Stimulated activated effector memory CD8-positive, alpha-beta T cell treated with anti-CD3 and anti-CD28 coated beads, Interleukin-12 subunit alpha, Interleukin-12 subunit beta, amount 100 ng/mL, for 72 hours (primary cell): ENCODE measurements at regions not wholly inside any gene's neighbourhood (a gene's known extent, or its start where the extent isn't known, plus 50 kb on each side); places are given as distances from the start of the nearest gene placed in this dataset.

ENCODE experiments used
- ATAC-seq: fragments of 150-1000 bp; cut with Tn5 transposase; 2 replicates; pipeline ENCODE4 v1.10.0; 2021
- DNase-seq, 2 donors: peaks; one replicate each; pipeline ENCODE4 v3.0.0; 2021 to 2022; ENCODE audit warnings: low spot score in 2 of 2
- H3K27ac Mint-ChIP-seq: one replicate; pipeline ENCODE4 v1.8.0; 2022; ENCODE audit warnings: mild to moderate bottlenecking, mixed read lengths
- H3K36me3 Mint-ChIP-seq: one replicate; pipeline ENCODE4 v1.8.0; 2022; ENCODE audit warnings: mild to moderate bottlenecking, mixed read lengths
- H3K4me1 Mint-ChIP-seq: one replicate; pipeline ENCODE4 v1.8.0; 2022; ENCODE audit warnings: mixed read lengths
- H3K4me3 Mint-ChIP-seq: one replicate; pipeline ENCODE4 v1.8.0; 2022; ENCODE audit warnings: mild to moderate bottlenecking, mixed read lengths
- H3K9me3 Mint-ChIP-seq: one replicate; pipeline ENCODE4 v1.8.0; 2022; ENCODE audit warnings: mixed read lengths

GRCh38 chr9:84107081-84107480 lies 126.5 kb downstream of the RMI1 start:
- H3K9me3 Mint-ChIP-seq: no peaks in the 10 kb centered on the region
- ATAC-seq (no peak), DNase-seq (no peak)
- H3K4me1 Mint-ChIP-seq: peaks cover 15% of the 10 kb centered on the region
- H3K27ac Mint-ChIP-seq: no peak overlapping the region
- no peak overlapping the region for H3K4me3 Mint-ChIP-seq
- no peaks in the 10 kb centered on the region for H3K36me3 Mint-ChIP-seq

GRCh38 chr9:84107995-84108394 lies 127.4 kb downstream of the RMI1 start:
- no peak overlapping the region for H3K4me3 Mint-ChIP-seq
- no peak overlapping the region for H3K27ac Mint-ChIP-seq
- H3K9me3 Mint-ChIP-seq: no peaks in the 10 kb centered on the region
- peaks cover 15% of the 10 kb centered on the region for H3K4me1 Mint-ChIP-seq
- ATAC-seq (no peak), DNase-seq (no peak)
- H3K36me3 Mint-ChIP-seq: no peaks in the 10 kb centered on the region

- H3K36me3 Mint-ChIP-seq: no peaks in the 10 kb centered on the region
- DNase-seq (no peak), ATAC-seq (no peak)
- peaks cover 15% of the 10 kb centered on the region for H3K4me1 Mint-ChIP-seq
- H3K9me3 Mint-ChIP-seq: peaks cover 3% of the 10 kb centered on the region
- no peak overlapping the region for H3K27ac Mint-ChIP-seq
- no peak overlapping the region for H3K4me3 Mint-ChIP-seq
These were observed 131.1 kb downstream of the RMI1 start for GRCh38 chr9:84111726-84112125.

DNA sequence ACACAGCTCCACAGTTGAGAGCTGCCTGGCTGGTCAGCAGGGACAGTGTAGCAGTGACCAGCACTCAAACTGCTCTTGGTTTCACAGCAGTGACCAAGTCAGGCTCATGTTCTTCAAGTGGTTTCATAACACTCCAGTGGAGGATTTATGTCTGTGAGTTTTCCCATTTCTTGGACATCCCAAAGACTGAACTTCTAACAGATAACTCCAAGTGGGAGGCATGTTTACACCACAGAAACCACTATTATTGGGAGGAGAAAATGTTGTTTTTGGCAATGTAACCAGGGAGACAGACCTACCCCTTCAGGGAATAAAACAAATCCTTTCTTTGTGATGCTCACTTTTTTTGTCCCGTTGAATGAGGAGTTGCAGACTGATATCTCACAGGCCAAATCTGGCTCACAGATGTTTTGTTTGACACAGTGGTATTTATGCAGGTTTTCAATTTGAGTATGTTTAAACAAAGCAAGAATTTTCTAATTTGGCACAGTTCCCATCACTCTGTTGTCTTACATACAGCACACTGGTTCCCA lies 141.5 kb downstream of the RMI1 start:
- DNase-seq (no peak), ATAC-seq (no peak)
- Mint-ChIP-seq H3K4me3 (no peak overlapping the region), H3K9me3 (peaks cover 4% of the 10 kb centered on the region), H3K27ac (no peak overlapping the region), H3K4me1 (no peaks in the 10 kb centered on the region), H3K36me3 (no peaks in the 10 kb centered on the region)

- Mint-ChIP-seq H3K4me1 (no peaks in the 10 kb centered on the region), H3K9me3 (peaks cover 4% of the 10 kb centered on the region), H3K36me3 (no peaks in the 10 kb centered on the region), H3K4me3 (no peak overlapping the region), H3K27ac (no peak overlapping the region)
- DNase-seq (no peak), ATAC-seq (no peak)
These were observed 142.0 kb downstream of the RMI1 start for GRCh38 chr9:84122572-84122971.

- no peak overlapping the region for H3K4me3 Mint-ChIP-seq
- H3K27ac Mint-ChIP-seq: no peak overlapping the region
- no peaks in the 10 kb centered on the region for H3K4me1 Mint-ChIP-seq
- DNase-seq (no peak), ATAC-seq (peak; percentile 79)
- H3K36me3 Mint-ChIP-seq: no peaks in the 10 kb centered on the region
- peaks cover 4% of the 10 kb centered on the region for H3K9me3 Mint-ChIP-seq
These were observed 143.2 kb downstream of the RMI1 start for GRCh38 chr9:84123648-84124406.

GRCh38 chr9:84125046-84125445 lies 144.4 kb downstream of the RMI1 start:
- no peaks in the 10 kb centered on the region for H3K36me3 Mint-ChIP-seq
- H3K4me1 Mint-ChIP-seq: no peaks in the 10 kb centered on the region
- DNase-seq (no peak), ATAC-seq (no peak)
- H3K4me3 Mint-ChIP-seq: no peak overlapping the region
- H3K9me3 Mint-ChIP-seq: no peaks in the 10 kb centered on the region
- no peak overlapping the region for H3K27ac Mint-ChIP-seq

DNA sequence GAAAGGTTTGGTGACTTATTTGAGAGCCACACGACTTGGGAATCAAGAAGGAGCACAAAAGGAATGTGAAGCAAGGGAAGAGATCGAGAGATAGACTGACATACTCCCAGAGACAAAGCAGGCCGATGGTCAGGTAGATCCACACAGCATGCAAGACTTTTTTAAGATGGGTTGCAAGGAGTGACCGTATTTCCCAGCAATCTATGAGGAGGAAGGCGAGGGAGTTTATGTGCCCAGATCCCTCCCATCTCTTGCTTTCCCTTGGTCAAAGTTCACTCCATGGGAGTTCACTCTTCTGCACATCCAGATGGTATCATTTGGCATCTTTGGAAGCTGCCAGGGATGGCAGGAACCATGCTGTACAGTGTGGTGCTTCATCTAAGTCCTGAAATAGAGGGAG lies 148.9 kb downstream of the RMI1 start:
- no peaks in the 10 kb centered on the region for H3K9me3 Mint-ChIP-seq
- DNase-seq (no peak), ATAC-seq (no peak)
- H3K4me1 Mint-ChIP-seq: no peaks in the 10 kb centered on the region
- H3K36me3 Mint-ChIP-seq: no peaks in the 10 kb centered on the region
- H3K4me3 Mint-ChIP-seq: no peak overlapping the region
- no peak overlapping the region for H3K27ac Mint-ChIP-seq

- peaks cover 17% of the 10 kb centered on the region for H3K4me1 Mint-ChIP-seq
- ATAC-seq: no peak
These were observed 155.7 kb downstream of the RMI1 start for GRCh38 chr9:84136119-84136868.

DNA sequence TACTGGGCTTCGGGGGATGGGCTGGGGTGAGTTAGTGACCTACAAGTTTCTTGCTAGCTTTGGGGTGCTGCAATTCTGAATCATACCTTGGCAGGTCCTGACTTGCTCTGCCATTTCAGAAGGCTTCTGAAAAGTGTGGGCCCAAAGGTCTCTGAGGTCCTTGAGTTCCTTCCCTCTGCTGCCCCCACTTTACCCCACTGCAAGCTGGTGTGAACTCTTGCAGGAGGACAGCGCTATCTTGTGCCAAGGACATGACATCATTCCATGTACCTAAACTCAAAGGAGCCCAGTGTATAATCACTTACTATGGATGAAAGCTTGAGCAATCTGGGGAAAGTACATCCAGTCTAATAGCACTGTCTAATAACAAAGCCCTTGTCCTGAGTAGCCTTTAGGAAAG lies 157.4 kb downstream of the RMI1 start:
- H3K9me3 Mint-ChIP-seq: no peaks in the 10 kb centered on the region
- no peak overlapping the region for H3K4me3 Mint-ChIP-seq
- no peak for DNase-seq
- H3K4me1 Mint-ChIP-seq: peaks cover 17% of the 10 kb centered on the region
- no peaks in the 10 kb centered on the region for H3K36me3 Mint-ChIP-seq
- H3K27ac Mint-ChIP-seq: no peak overlapping the region
- no peak for ATAC-seq

More at GRCh38 chr9:84136119-84136868, 155.7 kb downstream of the RMI1 start:
- Mint-ChIP-seq H3K4me3 (no peak overlapping the region), H3K9me3 (no peaks in the 10 kb centered on the region), H3K27ac (no peak overlapping the region), H3K36me3 (no peaks in the 10 kb centered on the region)
- no peak for DNase-seq

- H3K4me3 Mint-ChIP-seq: no peak overlapping the region
- H3K4me1 Mint-ChIP-seq: peaks cover 17% of the 10 kb centered on the region
- no peaks in the 10 kb centered on the region for H3K9me3 Mint-ChIP-seq
- no peak for ATAC-seq
- no peak for DNase-seq
- H3K36me3 Mint-ChIP-seq: no peaks in the 10 kb centered on the region
- H3K27ac Mint-ChIP-seq: no peak overlapping the region
These were observed 157.9 kb downstream of the RMI1 start for GRCh38 chr9:84138541-84138940.

DNA sequence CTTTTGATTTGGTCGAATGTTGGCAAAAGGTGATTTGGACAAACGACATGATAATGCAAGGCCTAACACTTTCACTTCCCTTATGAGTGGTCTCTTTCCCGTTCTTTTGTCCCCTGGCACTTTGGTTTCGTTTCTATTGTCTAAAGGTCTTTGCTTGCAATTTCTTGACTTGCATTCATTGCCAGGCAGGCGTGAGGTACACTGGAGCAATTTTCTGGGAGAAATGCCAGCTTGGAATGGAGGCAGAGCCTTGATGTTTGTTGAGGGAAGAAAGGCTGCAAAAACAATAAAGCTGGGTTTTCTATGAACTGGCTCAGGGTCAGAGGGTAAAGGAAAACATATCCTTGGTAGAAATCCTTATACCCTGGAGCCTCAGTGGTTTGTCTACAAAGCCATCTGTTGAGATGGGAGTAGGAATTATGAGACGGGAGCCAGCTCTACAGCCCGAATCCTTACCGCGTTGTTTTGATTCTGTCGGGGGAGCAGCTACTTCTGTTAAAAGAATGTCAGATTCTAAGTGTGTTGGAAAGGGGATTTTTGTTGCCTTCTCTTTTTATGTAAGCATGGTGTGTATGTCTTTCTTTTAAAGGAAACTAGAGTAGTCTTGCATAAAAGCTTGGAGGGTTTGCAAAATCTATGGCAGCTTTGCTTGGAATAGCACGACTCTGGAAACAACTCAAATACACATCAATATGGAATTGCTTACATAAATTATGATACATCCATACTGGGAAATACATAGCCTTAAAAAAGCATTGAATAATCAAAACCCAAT lies 158.9 kb downstream of the RMI1 start:
- Mint-ChIP-seq H3K36me3 (no peaks in the 10 kb centered on the region), H3K27ac (no peak overlapping the region), H3K9me3 (no peaks in the 10 kb centered on the region), H3K4me3 (peak overlapping the region; percentile 74), H3K4me1 (peaks cover 17% of the 10 kb centered on the region)
- ATAC-seq (no peak), DNase-seq (no peak)

GRCh38 chr9:84140535-84141101 lies 160.0 kb downstream of the RMI1 start:
- Mint-ChIP-seq H3K9me3 (no peaks in the 10 kb centered on the region), H3K27ac (peak overlapping the region; percentile 64), H3K36me3 (no peaks in the 10 kb centered on the region), H3K4me1 (peaks cover 17% of the 10 kb centered on the region), H3K4me3 (peak overlapping the region; percentile 74)
- DNase-seq (peak in 1 of 2 donors; percentile 51), ATAC-seq (peak; percentile 47)

DNA sequence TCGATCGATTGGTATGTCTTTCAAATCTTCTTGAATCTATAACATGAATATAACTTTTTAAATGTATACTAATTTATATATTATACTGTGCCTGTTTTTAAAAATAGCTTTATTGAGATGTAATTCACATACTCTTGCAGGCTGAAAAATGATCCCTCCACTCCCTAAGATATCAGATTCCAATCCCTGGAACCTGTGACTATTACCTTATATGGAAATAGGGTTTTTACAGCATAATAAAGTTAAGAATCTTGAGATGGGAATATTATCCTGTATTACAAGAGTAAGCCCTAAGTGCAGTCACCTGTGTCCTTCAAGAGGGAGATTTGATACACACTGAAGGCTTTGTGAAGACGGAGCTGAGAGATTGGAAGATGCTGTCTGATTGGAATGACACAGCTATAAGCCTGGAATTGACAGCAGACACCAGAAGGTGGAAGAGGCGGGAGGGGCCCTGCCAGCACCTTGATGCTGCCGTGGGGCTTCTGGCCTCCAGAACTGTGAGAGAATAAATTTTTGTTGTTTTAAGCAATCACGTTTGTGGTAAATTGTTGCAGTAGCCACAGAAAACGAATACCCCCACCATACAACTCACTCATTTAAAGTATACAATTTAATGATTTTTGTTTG lies 161.3 kb downstream of the RMI1 start:
- H3K4me1 Mint-ChIP-seq: peaks cover 17% of the 10 kb centered on the region
- no peak for ATAC-seq
- no peak overlapping the region for H3K4me3 Mint-ChIP-seq
- H3K9me3 Mint-ChIP-seq: no peaks in the 10 kb centered on the region
- DNase-seq: no peak
- no peaks in the 10 kb centered on the region for H3K36me3 Mint-ChIP-seq
- no peak overlapping the region for H3K27ac Mint-ChIP-seq

DNA sequence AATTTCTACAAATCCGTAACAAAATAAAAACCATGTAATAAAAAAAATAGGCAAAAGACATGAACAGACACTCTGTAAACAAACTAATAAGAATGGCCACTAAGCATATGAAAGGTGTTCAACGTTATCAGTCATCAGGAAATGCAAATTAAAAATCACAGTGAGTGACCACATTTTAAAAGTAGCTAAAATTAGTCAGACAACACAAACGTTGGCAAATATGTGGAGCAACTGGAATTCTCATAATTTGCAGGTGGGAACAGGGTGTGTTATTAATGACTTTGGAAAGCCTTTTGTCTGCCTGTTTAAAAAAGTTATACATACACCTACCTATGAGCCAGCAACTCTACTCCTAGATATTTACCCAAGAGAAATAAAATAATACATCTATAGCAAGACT lies 164.4 kb downstream of the RMI1 start:
- Mint-ChIP-seq H3K4me1 (peaks cover 11% of the 10 kb centered on the region), H3K27ac (no peak overlapping the region), H3K9me3 (no peaks in the 10 kb centered on the region), H3K36me3 (no peaks in the 10 kb centered on the region), H3K4me3 (no peak overlapping the region)
- DNase-seq (no peak), ATAC-seq (no peak)
